ENCODE measurements at regions not wholly inside any gene's neighbourhood (a gene's known extent, or its start where the extent isn't known, plus 50 kb on each side); places are given as distances from the start of the nearest gene placed in this dataset.

GRCh38 chr1:11413986-11414391 lies 65.0 kb upstream of the DISP3 start:
- Histone ChIP-seq H3K4me2 (no peak overlapping the region), H4K20me1 (ENCODE audit: insufficient read depth) (no peaks in the 10 kb centered on the region), H3K27me3 (ENCODE audit: insufficient read depth, low read depth) (peaks cover 84% of the 10 kb centered on the region), H2AFZ (no peak overlapping the region), H3K27ac (no peak overlapping the region), H3K9me3 (ENCODE audit: insufficient read depth, low read depth) (no peaks in the 10 kb centered on the region), H3F3A (ENCODE audit: insufficient read depth, low read depth) (no peaks in the 10 kb centered on the region), H3K79me2 (ENCODE audit: low read depth) (no peaks in the 10 kb centered on the region), H3K36me3 (ENCODE audit: low read depth) (no peaks in the 10 kb centered on the region), H3K4me1 (replicated peaks; ENCODE audit: insufficient read depth) (no peaks in the 10 kb centered on the region), H3K9me2 (ENCODE audit: insufficient read depth) (no peaks in the 10 kb centered on the region), H3K4me3 (no peak overlapping the region)
- no TSS peak for BruUV-seq (replicated peaks)
- intact Hi-C loops (cut with micrococcal nuclease; ENCODE audit: unreplicated experiment), result no loop called here
- ChIA-PET POLR2A (ENCODE audit: unreplicated experiment) (no interaction called here), CTCF (interaction anchor here (0.6 kb wide), 2 partner anchors 11 to 92 kb away, joined by 3 read pairs; no protein-coding TSS in a partner anchor)
- DNase-seq, result no peak
- no peak for TF ChIP-seq CTCF (conservative IDR thresholded peaks at IDR 0.05)
- no peak for TF ChIP-seq EZH2 (IDR thresholded peaks at IDR 0.05; ENCODE audit: low read depth)

GRCh38 chr1:11414926-11415538 lies 63.9 kb upstream of the DISP3 start:
- H4K20me1 ChIP-seq (ENCODE audit: insufficient read depth), result no peaks in the 10 kb centered on the region
- H3K4me2 ChIP-seq, result no peak overlapping the region
- BruUV-seq (replicated peaks), result no TSS peak
- H3K9me3 ChIP-seq (ENCODE audit: insufficient read depth, low read depth), result no peaks in the 10 kb centered on the region
- no peak overlapping the region for H3K4me3 ChIP-seq
- no peaks in the 10 kb centered on the region for H3K79me2 ChIP-seq (ENCODE audit: low read depth)
- H2AFZ ChIP-seq, result no peak overlapping the region
- peaks cover 77% of the 10 kb centered on the region for H3K27me3 ChIP-seq (ENCODE audit: insufficient read depth, low read depth)
- no peaks in the 10 kb centered on the region for H3K36me3 ChIP-seq (ENCODE audit: low read depth)
- POLR2A ChIA-PET (ENCODE audit: unreplicated experiment), result no interaction called here
- no peaks in the 10 kb centered on the region for H3K9me2 ChIP-seq (ENCODE audit: insufficient read depth)
- CTCF ChIA-PET, result no interaction called here
- TF ChIP-seq EZH2 (IDR thresholded peaks at IDR 0.05; ENCODE audit: low read depth) (no peak), CTCF (conservative IDR thresholded peaks at IDR 0.05) (no peak)
- no peaks in the 10 kb centered on the region for H3F3A ChIP-seq (ENCODE audit: insufficient read depth, low read depth)
- no peaks in the 10 kb centered on the region for H3K4me1 ChIP-seq (replicated peaks; ENCODE audit: insufficient read depth)
- no peak for DNase-seq
- H3K27ac ChIP-seq, result no peak overlapping the region
- intact Hi-C loops (cut with micrococcal nuclease; ENCODE audit: unreplicated experiment), result no loop called here

- no peak overlapping the region for H3K4me3 ChIP-seq
- no peaks in the 10 kb centered on the region for H3K36me3 ChIP-seq (ENCODE audit: low read depth)
- no TSS peak for BruUV-seq (replicated peaks)
- H3K79me2 ChIP-seq (ENCODE audit: low read depth), result no peaks in the 10 kb centered on the region
- no peaks in the 10 kb centered on the region for H4K20me1 ChIP-seq (ENCODE audit: insufficient read depth)
- DNase-seq, result no peak
- no peak overlapping the region for H2AFZ ChIP-seq
- H3K27ac ChIP-seq, result no peak overlapping the region
- intact Hi-C loops (cut with micrococcal nuclease; ENCODE audit: unreplicated experiment), result no loop called here
- POLR2A ChIA-PET (ENCODE audit: unreplicated experiment), result no interaction called here
- H3F3A ChIP-seq (ENCODE audit: insufficient read depth, low read depth), result no peaks in the 10 kb centered on the region
- no peaks in the 10 kb centered on the region for H3K9me2 ChIP-seq (ENCODE audit: insufficient read depth)
- CTCF ChIA-PET, result no interaction called here
- H3K4me1 ChIP-seq (replicated peaks; ENCODE audit: insufficient read depth), result no peaks in the 10 kb centered on the region
- TF ChIP-seq CTCF (conservative IDR thresholded peaks at IDR 0.05) (no peak), EZH2 (IDR thresholded peaks at IDR 0.05; ENCODE audit: low read depth) (no peak)
- H3K27me3 ChIP-seq (ENCODE audit: insufficient read depth, low read depth), result peaks cover 83% of the 10 kb centered on the region
- H3K9me3 ChIP-seq (ENCODE audit: insufficient read depth, low read depth), result no peaks in the 10 kb centered on the region
- no peak overlapping the region for H3K4me2 ChIP-seq
Measured at GRCh38 chr1:11417162-11417561, 61.8 kb upstream of the DISP3 start.

Data from PC-9 (cell line).